NB4 (cell line): ENCODE measurements at regions not wholly inside any gene's neighbourhood (a gene's known extent, or its start where the extent isn't known, plus 50 kb on each side); places are given as distances from the start of the nearest gene placed in this dataset.

ENCODE experiments used
- CTCF ChIP-seq: IDR thresholded peaks from one replicate; pipeline ENCODE4 v1.5.1; 2012; ENCODE audit warnings: low read depth, low read length
- MAX ChIP-seq: IDR thresholded peaks from 2 replicates; pipeline ENCODE4 v1.6.1; 2011; ENCODE audit warnings: low read depth, low read length
- MYC ChIP-seq: IDR thresholded peaks from 2 replicates; pipeline ENCODE4 v1.6.1; 2011; ENCODE audit warnings: low read depth, low read length
- POLR2A ChIP-seq: IDR thresholded peaks from 2 replicates; pipeline ENCODE4 v1.6.1; 2011; ENCODE audit warnings: mild to moderate bottlenecking; ENCODE audit not compliant: insufficient read length; ENCODE audit errors: extremely low read depth

DNA sequence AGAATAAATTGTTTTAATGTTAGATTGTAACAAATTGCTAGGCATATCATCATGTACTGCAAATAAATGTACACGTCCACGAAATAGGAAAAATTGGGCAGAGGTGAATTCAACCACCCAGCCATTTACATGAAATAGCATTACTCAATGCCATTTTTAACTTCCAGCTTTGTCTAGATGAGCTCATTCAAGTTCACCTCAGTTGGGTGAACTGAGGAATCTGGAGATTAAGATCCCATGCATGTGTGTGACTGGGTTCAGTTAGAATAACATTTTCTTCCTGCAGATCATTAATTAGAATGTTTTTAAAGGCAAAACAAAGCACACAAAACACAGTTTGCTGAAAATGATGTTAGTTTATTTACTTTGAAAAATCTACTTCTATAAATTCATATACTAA is 767.8 kb upstream of the GOLIM4 start:
- no peak for TF ChIP-seq CTCF
- no peak for TF ChIP-seq MAX
- no peak for TF ChIP-seq POLR2A
- TF ChIP-seq MYC = no peak
